HG02571 (cell line): ENCODE measurements at regions not wholly inside any gene's neighbourhood (a gene's known extent, or its start where the extent isn't known, plus 50 kb on each side); places are given as distances from the start of the nearest gene placed in this dataset.

Experiments used
- ATAC-seq: cut with Tn5 transposase; IDR thresholded peaks from one replicate; pipeline ENCODE4 v1.9.1; 2021; ENCODE audit warnings: mild to moderate bottlenecking, moderate library complexity; ENCODE audit not compliant: unreplicated experiment

GRCh38 chr2:221336967-221337366 lies 235.1 kb downstream of the EPHA4 start:
- ATAC-seq, result no peak

GRCh38 chr2:221337957-221338685 lies 234.0 kb downstream of the EPHA4 start:
- no peak for ATAC-seq

GRCh38 chr2:221342388-221342787 lies 229.7 kb downstream of the EPHA4 start:
- no peak for ATAC-seq

- no peak for ATAC-seq
Measured at GRCh38 chr2:221343524-221343923, 228.6 kb downstream of the EPHA4 start.

- ATAC-seq, result no peak
Measured at GRCh38 chr2:221345516-221345915, 226.6 kb downstream of the EPHA4 start.

DNA sequence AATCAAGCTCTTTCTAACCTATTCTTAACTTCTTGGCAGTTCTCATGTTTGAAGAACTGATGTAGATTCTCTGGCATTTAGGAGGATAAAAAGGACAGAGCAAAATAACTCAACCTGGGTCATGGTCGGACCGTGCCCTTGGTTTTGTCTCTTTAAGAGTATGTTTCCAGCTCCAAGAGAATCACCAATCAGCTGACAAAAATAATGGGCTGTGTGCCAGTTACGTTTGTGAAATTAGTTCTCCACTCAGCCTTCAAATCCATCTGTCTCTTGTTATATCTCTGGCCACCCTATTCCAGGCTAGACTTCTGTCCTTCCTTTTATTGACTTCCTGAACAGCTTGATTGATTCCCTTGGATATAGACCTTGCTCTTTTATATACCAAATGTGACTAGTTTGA lies 225.7 kb downstream of the EPHA4 start:
- no peak for ATAC-seq

GRCh38 chr2:221347471-221347870 lies 224.6 kb downstream of the EPHA4 start:
- no peak for ATAC-seq

GRCh38 chr2:221350616-221351015 lies 221.5 kb downstream of the EPHA4 start:
- ATAC-seq, result no peak

DNA sequence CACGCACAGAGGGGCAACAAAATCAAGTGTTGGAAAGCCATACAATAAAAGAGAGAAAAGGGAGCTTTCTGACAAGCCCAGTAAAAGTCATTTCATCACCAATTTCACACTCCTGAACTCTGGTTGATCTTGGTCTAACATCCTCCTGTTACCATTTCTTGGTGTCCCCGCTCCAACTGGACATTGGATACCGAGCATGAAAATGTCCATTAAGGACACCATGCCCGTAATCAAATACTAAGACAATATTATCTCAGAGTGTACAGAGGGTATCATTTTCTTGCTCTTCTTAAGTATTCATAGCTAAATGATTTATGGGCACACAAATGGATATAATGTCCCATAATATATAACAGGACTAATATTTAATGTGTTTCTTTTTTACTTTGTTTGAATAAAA lies 218.9 kb downstream of the EPHA4 start:
- ATAC-seq, result no peak

DNA sequence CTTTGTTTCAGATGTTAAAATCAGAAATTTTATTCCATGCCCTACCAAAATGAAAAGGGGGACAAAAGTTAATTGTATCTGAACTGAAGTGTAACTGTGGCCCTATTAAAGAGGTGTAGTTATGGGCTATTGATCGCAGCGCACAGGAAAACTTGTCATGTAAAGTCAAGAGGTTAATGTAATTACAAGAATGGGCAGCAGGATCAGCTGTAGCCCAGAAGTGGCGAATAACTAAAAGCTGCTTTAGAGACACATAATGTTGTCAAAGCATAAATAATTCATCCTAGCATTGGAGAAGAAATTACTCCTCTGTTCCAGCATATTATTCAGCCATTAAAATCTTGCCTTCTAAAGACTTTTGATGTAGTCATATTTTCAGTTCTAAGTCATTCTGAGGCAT lies 211.8 kb downstream of the EPHA4 start:
- no peak for ATAC-seq

DNA sequence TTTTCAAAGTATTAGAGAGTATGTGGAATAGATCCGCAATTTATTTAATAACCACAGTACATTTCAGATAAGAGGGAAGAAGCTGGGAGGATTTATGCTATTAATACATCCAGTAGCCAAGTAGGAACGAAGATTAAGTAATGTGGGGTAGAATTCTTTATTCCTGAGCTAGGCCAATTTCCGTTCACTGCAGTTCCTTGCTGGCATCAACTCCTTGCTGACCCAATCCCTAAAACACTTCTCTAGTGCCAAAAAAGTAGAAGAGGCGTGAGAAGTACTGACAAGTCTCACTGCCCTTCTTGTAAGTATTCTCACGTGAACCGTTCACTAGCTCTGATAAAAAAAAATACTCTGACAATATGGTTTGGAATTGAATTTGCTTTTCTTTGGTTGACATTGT lies 211.4 kb downstream of the EPHA4 start:
- ATAC-seq, result no peak

GRCh38 chr2:221361633-221362032 lies 210.5 kb downstream of the EPHA4 start:
- no peak for ATAC-seq

DNA sequence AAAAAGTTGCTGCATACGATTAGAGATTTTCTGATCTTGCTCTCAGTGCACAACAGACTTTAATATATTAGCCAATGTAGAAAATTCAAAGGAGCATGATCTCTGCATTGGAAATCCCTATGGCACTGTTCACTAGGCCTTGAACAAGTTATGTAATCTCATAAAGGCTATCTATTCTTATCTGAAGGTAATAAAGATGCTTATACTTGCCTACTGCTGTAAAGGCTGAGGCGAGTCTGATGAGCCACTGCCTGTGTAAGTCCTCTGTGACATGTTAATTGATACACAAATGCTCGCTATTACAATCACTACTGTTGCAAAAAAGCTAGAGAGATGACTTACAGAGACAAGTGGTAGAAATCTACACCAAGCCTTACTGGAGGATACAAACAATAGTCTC lies 207.4 kb downstream of the EPHA4 start:
- no peak for ATAC-seq
